Pulmonary artery endothelial cell (primary cell): ENCODE measurements at regions not wholly inside any gene's neighbourhood (a gene's known extent, or its start where the extent isn't known, plus 50 kb on each side); places are given as distances from the start of the nearest gene placed in this dataset.
A peak's percentile ranks its signal among the peaks of the same experiment; 100 is the strongest.

Experiments
- DNase-seq: peaks from one replicate; pipeline ENCODE4 v3.0.0-alpha.2; 2011; ENCODE audit warnings: low read depth, low spot score

DNA sequence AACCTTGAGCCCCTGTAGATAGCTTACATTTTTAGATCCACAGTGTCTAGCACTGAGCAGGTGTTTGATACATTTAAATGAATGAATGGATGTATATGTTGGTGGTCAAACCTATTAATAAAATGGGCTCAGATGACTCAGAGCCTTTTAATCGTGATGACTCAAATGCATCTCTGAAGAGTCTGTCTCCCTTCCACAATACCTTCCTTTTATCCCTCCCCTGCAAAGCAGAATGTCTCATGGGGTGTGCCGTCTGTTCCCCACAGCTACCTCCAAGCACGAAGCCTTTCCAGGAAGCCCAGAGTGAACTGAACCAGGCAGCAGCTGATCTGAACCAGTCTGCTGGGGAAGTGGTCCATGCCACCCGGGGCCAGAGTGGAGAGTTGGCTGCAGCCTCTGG lies 303.5 kb upstream of the TPM1 start:
- no peak for DNase-seq

DNA sequence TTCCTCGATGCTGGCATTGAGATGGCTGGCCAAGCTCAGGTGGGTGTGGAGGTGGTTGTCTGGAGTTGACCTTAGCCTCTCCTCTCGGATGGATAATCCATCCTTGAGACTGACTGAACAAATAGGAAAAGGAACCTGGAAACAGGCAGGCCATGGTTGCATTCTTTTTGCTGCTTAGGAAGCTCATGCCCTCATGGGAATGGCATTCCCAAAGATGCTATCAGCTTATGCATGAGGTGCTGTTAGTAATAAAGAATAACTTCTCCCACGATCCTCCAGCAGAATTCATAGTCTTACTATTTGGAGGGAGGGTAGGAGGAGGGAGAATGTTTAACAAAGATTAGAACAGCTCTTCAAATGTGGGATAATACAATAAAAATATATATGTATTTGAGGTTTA lies 303.0 kb upstream of the TPM1 start:
- no peak for DNase-seq

DNA sequence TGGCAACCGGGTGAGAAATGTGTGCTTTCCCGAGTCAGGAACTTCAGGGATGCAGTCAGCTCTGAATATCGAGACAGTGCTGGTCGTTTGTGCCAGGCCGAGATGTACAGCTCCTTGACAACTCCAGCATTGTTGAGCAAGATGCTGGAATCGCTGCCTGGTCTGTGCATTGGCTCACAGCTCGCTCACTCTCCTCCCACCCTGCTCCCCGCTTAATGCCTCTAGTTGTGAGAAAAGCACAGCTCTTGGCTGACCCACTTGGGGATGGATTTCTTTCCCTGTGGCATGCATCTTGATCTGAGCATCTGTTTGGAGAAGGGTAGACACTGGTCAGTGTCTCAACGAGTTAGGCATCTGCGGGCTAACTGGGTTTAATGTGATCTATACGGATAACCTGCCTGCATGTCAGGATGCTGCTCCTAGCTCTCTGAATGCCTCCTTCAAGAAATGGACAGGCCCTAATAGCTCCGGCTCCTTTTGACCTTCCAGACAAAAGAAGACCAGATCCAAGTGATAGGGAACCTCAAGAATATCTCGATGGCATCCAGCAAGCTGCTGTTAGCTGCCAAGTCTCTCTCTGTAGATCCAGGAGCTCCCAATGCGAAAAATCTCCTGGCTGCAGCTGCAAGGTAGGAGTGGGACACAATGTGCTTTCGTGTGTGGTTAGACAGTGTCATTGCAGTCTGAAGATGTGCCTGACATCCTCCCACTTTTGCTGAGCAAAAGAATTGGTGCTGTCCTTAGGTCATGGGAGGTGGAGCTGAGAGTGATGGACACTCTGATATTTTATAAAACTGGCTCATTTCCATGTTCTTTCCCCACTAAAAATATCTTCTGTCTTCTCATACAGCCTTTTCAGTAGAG lies 302.2 kb upstream of the TPM1 start:
- no peak for DNase-seq

DNA sequence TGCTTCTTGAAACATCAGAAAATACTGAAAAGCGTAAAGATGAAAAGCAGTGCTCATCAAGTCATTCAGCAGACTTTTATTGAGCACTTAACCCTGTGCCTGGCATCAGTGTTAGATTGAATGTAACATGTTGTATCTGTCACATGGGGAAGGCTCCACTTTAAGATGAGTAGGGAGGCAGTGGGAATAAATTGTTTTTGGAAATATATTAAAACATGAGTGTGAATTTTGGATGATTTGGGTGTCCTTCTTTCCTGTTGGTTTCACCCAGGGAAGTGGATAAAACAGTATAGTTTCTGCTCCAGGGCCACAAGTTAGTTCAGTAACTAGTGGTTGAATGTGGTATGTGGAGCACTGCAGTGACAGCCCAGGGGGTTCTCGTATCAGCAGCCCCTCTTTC lies 301.4 kb upstream of the TPM1 start:
- no peak for DNase-seq

DNA sequence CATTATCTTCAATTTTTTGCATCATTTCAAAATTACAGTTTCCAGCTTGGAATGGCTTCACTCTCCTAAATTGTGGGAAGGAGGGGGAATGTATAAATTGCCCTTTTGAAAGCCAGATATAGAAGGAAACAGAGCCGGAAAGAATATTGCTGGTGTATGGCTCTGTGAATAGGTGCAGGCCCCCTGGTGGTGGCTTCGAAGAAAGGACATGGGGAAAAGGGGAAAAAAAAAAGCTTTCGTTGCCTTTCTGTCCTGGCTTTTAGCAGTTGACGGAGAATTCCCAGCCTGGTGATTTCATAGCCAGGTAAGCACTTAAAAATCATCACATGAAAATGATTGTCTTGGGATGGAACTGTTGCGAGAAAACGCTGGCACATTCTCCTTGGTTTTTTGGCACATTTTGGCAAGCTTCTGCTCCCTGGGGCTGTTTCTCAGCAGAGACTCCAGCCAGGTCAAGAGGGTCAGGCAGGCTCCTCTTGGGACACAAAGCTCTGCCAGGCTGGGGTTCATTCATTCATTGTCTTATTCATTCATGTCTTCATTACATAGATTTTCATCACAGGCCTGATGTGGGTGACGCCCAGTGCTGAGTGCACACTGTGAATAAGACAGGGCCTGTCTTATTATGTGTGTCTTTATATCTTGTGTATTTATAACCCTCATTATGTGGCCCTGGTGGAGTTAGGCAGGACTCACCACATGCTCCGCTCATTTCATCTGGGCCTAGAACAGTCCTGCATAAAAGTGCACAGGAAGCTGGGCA lies 300.0 kb upstream of the TPM1 start:
- DNase-seq = peak; percentile 24

DNA sequence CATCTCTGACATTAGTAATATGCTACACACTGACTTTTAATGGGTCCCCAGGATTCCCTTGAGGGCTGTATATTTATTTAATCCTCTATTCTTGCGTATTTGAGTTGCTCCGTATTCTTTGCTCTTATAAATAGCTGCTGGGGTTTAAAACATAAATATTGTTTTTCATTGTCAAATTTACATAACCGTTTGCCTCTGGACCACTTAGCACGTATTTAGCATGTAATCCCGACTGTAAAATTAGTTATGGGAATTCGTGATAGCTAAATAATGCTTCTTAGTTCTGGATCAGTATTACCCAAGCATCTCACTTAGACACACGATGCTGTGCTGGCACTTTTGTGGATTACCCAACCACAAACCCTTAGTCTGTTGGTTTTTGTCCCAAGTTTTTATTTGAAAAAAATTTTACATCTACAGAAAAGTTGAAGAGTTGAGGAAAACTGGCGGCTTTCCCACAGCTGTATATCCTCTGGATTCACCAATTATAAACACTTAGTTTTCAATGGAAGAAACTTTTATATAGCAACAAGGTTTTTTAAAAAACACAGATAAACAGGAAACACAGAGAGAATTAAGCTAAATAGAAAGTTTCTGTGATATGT lies 296.8 kb upstream of the TPM1 start:
- no peak for DNase-seq

DNA sequence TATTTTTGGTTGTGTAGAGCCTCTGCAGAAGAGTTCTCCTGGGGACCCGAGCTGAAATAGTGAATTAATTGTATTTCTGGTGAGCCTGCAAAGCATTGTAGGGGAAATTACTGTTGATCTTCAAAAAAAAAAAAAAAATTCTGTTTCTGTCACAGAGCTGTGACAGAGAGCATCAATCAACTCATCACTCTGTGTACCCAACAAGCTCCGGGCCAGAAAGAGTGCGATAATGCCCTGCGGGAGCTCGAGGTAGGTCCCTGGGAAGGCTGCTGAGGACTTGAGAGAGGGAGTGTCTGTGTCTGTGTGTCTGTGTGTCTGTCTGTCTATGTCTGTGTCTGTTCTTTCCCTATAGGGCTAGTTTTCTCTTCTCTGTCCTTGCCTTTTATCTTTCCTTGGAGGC lies 294.4 kb upstream of the TPM1 start:
- no peak for DNase-seq

DNA sequence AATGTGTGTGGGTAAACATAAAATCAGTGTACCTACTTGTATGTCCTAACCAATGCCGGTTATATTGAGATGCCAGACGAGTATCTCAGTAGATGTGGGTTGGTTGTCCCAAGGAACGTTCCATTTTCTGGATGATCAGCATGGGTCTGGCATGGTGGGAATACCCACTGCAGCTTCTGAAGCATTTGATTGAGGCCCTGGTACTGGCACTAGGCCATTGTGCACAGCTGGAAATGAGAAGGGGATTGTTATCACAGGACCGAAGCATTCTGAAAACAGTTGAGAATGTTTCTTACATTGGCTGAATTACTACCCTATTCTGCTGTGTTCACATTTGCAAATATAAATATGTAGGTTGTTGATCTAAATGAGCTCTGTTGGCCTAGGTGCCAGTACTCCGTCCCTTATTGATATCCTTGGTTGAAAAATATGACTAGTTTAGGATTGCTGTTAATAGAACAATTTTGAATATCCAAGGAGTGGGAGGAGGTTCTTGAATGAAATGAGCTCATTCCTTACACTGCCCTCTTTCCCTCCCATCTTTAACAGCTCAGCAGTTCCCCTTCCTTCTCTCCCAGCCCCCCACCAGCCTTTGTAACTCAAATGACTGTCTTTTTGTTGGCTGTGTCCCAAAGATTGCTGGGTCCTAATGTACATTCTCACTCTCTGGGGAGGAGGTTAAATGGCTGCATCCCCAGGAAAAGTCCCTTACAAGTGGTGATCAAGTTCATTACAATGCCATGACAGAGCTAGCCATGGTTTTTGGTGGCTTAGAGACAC lies 293.3 kb upstream of the TPM1 start:
- no peak for DNase-seq

DNA sequence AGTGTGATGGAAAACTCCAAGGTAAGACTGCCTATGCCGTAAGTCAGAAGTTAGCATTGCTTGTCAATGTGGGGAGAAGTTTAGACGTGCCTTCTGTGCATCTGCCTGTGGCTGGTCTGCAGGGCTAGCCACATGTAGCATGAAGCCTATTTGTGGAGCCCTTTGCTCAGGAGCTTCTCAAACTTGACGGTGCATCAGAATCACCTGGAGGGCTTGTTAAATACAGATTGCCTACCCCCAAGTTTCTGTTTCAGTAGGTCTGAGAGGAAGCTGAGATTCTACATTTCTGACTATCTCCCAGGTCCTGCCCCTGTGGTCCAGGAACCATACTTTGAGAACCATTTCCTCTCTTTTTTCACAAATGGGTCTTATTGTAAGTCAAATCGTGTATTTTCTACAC lies 292.1 kb upstream of the TPM1 start:
- DNase-seq = no peak

DNA sequence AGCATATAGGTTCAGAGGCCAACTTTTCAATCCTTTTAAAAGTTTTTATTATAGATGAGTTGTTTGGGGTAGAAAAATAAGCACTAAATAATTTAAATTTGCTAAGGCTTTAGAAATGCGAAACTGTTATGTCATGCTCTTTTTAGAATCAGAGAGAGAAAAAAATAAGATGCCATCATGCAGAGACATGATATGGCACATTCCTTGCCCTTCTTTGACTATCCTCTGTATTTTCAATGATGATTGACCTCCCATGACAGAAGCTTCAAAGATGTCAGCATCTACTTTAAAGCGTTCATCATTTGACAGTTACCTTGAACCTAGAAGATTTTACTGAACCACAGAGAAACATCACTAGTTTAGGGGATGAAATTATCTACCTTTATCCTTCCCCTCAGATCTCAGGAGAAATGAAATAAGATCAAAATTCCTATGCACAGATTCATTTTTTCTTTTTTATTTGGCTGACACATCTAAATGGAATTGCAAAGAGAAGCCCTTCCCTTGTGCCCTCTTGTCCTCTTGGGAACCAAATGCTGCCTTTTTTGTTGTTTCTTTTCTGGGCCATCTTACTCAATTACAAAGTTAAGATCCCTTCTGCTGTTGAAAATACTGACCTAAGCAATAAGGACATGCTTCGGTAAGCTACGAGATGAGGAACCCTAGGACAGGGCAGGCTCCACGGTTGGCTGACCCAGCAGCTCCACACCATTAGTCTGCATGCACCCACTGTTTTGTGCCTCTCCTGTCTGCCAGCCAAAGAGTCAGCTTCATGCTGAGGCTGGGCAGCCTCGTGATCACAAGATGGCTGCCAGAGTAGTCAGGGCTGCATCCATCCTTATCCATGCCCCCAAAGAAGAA lies 289.7 kb upstream of the TPM1 start:
- no peak for DNase-seq

DNA sequence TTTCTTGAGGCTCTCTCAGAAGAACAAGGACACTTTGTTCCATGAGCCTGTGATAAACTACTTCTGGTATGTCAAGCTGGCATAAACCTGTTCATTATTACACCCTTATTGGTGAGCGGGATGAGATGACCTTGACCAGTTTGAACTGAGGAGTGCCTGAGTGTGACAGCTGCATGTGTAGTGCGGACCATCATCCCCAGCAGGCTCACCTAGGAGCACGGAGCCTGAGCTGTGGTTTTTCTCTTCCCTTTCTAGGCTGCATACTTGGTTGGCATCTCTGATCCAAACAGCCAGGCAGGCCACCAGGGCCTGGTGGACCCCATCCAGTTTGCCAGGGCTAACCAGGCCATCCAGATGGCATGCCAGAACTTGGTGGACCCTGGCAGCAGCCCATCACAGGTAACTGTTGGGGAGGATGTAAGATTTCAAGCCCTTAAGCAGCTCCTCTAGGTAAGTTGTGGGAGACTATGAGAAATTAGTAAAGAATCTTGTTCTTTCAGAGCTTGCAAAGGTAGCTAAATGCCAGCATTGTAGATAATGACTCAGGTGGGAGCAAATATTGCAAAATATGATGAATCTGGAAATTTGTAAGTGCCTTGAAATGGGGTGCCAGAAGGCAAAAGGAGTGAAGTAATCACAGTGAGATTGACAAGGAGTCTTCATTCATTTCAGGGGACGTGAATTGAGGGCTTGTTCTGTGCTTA lies 288.9 kb upstream of the TPM1 start:
- no peak for DNase-seq

DNA sequence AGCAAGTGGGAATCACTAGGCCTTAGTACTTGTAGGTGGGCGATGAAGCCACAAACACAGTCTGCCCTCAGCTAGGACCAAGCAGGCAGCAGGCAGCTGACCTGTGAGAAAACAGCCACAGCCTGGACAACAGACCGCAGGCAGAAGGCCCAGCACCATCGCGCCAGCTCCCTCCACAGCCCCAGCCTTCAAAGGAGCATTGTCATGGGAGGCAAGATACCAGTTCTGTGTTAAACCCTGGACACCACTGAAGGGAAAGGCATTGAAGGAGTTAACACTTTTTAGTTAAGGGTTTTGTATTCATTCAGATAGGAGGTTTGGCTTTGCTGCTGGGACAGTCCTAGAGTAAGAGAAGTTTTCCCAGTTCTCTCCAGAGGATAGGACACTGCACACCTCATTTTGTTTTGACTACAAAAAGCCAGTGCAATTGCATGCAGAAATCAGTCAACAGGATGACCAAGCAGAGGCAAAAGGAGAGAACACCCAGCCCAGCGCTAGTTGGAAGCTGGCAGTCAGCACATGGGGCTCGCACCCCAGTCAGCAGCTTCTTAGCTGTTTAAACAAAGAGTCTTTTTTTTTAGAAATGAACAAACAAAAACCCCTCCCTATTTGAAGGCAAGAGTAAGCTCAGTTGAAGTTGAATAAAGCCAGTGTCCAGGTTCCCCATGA lies 286.1 kb upstream of the TPM1 start:
- no peak for DNase-seq

DNA sequence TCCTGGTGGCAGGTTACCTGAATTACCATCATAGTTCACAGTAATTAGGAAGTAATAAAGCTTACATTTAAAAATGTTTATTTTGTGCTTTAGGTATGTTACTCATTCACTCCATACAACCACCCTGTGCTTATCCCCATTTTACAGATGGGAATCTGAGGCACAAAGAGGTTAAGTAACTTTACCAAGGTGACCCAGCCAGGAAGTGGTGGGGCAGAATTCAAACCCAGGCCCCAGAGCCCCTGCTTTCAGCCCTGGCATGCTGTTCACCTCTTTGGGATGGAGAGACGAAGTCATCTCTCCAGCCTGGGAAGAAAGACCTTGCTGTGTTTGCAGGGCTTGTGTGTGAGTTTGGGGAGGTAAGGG lies 285.6 kb upstream of the TPM1 start:
- DNase-seq = no peak

DNA sequence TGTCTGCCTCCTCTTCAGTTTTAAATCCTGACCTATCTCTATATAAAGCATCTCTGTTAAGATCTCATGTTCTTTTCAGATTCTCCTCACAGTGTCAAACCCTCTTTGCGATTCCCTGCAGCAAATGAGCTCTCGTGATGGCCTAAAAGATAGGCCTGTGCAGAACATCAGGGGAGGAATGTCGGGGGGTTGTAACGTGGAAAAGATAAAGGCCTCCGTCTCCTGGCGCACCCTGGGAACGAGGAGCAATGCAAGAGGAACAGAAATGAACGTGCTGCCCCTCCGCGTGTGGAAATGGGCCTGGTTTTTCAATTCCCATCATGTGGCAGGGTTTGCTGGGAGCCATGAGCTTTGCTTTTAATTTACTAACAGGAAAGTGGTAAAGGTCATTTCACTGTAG lies 285.0 kb upstream of the TPM1 start:
- DNase-seq = no peak

DNA sequence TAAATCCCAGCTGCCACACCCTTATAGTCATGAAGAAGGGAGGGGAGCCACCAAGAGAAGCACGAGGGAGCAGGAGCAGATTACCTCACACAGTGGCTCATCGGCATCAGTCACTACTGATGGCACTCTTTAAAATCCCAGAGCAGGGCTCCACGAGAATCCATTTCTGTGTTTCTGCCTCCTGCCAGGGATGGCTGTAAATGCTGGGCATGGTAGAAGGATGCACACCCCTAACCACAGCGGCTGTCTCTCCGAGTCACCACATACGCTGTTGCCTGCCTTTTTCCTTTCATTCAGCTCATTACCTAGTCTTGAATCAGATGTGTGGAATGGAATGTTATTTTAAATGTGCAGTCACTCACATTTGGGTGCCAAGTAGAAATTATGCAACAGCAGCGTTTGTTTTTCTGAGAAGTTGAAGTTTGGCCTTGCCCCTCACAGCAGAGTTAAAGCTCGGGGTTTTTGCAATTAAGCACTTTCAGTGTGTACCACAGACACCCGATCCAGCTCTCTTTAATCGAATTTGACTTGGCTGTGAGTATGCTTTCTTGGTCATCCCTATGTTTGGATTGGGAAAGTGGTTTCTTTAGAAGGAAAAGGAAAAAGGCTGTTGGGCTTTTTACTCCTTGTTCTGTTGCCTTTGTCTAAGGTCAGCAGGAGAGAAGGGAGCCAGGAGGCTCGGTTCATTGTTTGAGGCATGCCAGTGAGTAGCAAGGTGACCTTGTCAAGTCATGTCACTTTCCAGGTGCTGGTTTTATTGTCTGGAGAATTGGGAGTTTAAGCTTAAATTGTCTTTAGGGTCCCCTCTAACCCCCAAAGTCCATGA lies 284.2 kb upstream of the TPM1 start:
- no peak for DNase-seq

DNA sequence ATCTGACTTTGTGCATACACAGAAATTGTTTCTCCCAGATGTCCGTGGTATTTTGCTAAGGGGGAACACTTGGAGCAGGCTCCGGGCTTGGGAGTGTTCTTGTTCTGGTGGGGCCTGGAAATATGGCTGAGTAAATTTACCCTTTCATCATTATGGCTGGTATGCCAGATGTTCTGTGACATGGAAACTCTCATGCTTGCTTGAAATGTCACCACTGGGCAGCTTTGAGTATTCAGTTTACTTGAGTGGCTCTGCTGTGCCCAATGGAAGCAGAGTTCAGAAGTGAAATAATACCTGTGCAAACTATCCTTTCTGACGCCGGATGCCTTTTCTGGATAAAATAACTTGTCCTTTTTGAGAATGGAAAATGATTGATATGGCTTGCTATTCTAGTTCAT lies 283.6 kb upstream of the TPM1 start:
- no peak for DNase-seq

DNA sequence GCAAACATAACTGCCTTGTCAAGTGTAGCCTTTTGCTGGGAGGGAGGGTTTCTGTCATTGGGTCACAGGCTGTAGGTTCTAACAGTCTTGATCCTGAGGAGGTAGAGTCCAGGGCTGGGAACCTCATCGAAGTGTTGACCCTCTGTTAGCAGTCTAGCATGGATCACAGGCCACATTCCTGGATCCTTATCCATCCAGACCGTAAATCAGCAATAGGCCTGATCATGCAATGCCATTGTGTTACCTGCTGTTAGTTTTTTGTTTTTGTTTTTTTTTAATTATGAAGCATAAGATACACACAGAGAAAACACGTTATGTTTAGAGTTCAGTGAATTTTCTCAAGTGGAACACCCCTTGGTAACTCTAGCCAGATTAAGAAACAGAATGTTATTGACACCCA lies 282.0 kb upstream of the TPM1 start:
- DNase-seq = no peak

DNA sequence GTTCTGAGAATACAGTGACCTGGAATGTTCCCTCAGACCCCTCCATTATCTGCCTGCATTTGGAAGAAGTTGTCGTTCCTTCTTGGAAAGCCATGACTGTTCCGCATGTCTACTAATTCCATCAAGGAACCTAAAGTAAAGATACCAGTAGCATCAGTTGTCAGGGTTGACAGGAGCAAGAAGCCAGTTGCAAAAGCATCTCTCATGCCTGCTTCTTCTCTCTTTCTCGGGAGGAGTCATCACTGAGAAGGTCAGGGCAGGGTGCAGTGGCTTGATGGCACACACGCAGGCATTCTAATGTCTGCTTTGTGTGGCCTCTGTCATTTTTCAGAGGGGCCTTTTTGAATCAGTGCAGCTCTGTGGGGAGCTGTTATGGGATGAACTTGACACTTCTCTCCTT lies 276.6 kb upstream of the TPM1 start:
- DNase-seq = no peak

DNA sequence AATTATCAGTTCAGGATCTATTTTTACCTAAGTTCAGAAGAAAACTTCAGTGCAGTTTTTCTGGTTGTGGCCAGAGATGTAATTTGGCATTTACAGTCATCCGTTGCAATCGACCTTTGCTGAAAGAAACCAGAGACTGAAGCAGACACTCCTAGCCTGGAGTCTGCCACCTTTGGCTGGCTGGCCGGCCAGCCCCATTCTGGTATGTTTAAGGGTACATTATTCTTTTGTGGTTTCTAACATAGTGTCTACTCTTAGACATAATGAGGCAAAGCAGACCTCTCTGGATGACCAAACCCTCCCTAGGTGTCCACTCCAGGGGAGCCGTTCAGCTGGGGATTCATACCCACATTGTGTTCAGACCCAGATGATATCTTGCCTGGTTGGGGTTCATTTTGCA lies 275.9 kb upstream of the TPM1 start:
- DNase-seq = no peak
